Fibroblast of lung (primary cell): ENCODE measurements at regions not wholly inside any gene's neighbourhood (a gene's known extent, or its start where the extent isn't known, plus 50 kb on each side); places are given as distances from the start of the nearest gene placed in this dataset.

Experiments
- DNase-seq, 2 donors: peaks; one replicate each; pipeline versions ENCODE4 v3.0.0 to v3.0.0-alpha.2; 2010; ENCODE audit warnings: low read depth in 2 of 2
- H2AFZ ChIP-seq: 2 replicates; pipeline ENCODE4 v1.5.1; 2012; ENCODE audit warnings: low read length, control low read depth, inconsistent platforms
- H3K27ac ChIP-seq: 2 replicates; pipeline ENCODE4 v1.5.1; 2011; ENCODE audit warnings: low read length, control low read depth; ENCODE audit not compliant: insufficient read depth
- H3K27me3 ChIP-seq: 2 replicates; pipeline ENCODE4 v1.5.1; 2011; ENCODE audit warnings: mild to moderate bottlenecking, low read length; ENCODE audit not compliant: control insufficient read depth, insufficient read depth
- H3K36me3 ChIP-seq: 2 replicates; pipeline ENCODE4 v1.5.1; 2011; ENCODE audit warnings: low read length; ENCODE audit not compliant: control insufficient read depth, insufficient read depth
- H3K4me1 ChIP-seq: 2 replicates; pipeline ENCODE4 v1.5.1; 2011; ENCODE audit warnings: low read length; ENCODE audit not compliant: control insufficient read depth, insufficient read depth; ENCODE audit errors: extremely low read depth
- H3K4me2 ChIP-seq: 2 replicates; pipeline ENCODE4 v1.5.1; 2011; ENCODE audit warnings: low read length, control low read depth; ENCODE audit not compliant: insufficient read depth; ENCODE audit errors: extremely low read depth
- H3K4me3 ChIP-seq, 4 experiments: fragments of 200-600 bp in 1 of 4; sonication (generic) in 1 of 4; replicated peaks in 1 of 4; 2 replicates each; pipeline ENCODE4 v1.5.1; 2011 to 2016; ENCODE audit warnings: low read length in 4 of 4, low read depth in 3 of 4, mild to moderate bottlenecking in 3 of 4, control low read depth in 2 of 4, inconsistent platforms in 1 of 4, mixed read lengths in 1 of 4; ENCODE audit not compliant: insufficient read depth in 1 of 4; ENCODE audit errors: control extremely low read depth in 1 of 4
- H3K79me2 ChIP-seq: 2 replicates; pipeline ENCODE4 v1.5.1; 2012; ENCODE audit warnings: mild to moderate bottlenecking, low read length, inconsistent platforms; ENCODE audit not compliant: control insufficient read depth, insufficient read depth
- H3K9ac ChIP-seq: 2 replicates; pipeline ENCODE4 v1.5.1; 2011; ENCODE audit warnings: mild to moderate bottlenecking, low read length, control low read depth; ENCODE audit not compliant: insufficient read depth
- H3K9me3 ChIP-seq: 2 replicates; pipeline ENCODE4 v1.5.1; 2012; ENCODE audit warnings: low read depth, low read length; ENCODE audit not compliant: control insufficient read depth, insufficient read depth
- H4K20me1 ChIP-seq: 2 replicates; pipeline ENCODE4 v1.5.1; 2011; ENCODE audit warnings: low read length; ENCODE audit not compliant: control insufficient read depth, insufficient read depth; ENCODE audit errors: extremely low read depth
- CTCF ChIP-seq, 2 donors: IDR thresholded peaks in 1 of 2; conservative IDR thresholded peaks in 1 of 2; 1 replicate in 1 of 2; 2 replicates in 1 of 2; pipeline ENCODE4 v1.5.1; 2011 to 2012; ENCODE audit warnings: low read length in 2 of 2, control low read depth in 1 of 2, inconsistent platforms in 1 of 2, low read depth in 1 of 2, mild to moderate bottlenecking in 1 of 2
- EZH2 ChIP-seq: IDR thresholded peaks from 2 replicates; pipeline ENCODE4 v1.5.1; 2012; ENCODE audit warnings: low read length, control low read depth, mild to moderate bottlenecking; ENCODE audit errors: missing control alignments

GRCh38 chr7:136325578-136325977, 348.4 kb upstream of the MTPN start:
- Histone ChIP-seq H3K79me2 (no peaks in the 10 kb centered on the region), H3K27ac (no peak overlapping the region), H3K4me2 (no peak overlapping the region), H3K4me1 (no peaks in the 10 kb centered on the region), H3K9me3 (no peaks in the 10 kb centered on the region), H3K27me3 (no peaks in the 10 kb centered on the region), H3K9ac (no peak overlapping the region), H4K20me1 (no peaks in the 10 kb centered on the region), H3K4me3 (no peak overlapping the region), H3K36me3 (no peaks in the 10 kb centered on the region), H2AFZ (no peak overlapping the region)
- TF ChIP-seq CTCF (conservative IDR thresholded peaks at IDR 0.05 in 1 of 2, IDR thresholded peaks at IDR 0.05 in 1 of 2; ENCODE audit: low read depth in 1 of 2, low read length in 2 of 2) (no peak), EZH2 (no peak)
- no peak for DNase-seq

GRCh38 chr7:136325027-136325426, 347.9 kb upstream of the MTPN start:
- no peaks in the 10 kb centered on the region for H3K9me3 ChIP-seq
- no peaks in the 10 kb centered on the region for H3K4me1 ChIP-seq
- H3K4me2 ChIP-seq: no peak overlapping the region
- H3K4me3 ChIP-seq: no peak overlapping the region
- no peaks in the 10 kb centered on the region for H3K36me3 ChIP-seq
- no peaks in the 10 kb centered on the region for H3K79me2 ChIP-seq
- H2AFZ ChIP-seq: no peak overlapping the region
- no peak for DNase-seq
- no peaks in the 10 kb centered on the region for H3K27me3 ChIP-seq
- H3K27ac ChIP-seq: no peak overlapping the region
- no peaks in the 10 kb centered on the region for H4K20me1 ChIP-seq
- no peak overlapping the region for H3K9ac ChIP-seq
- TF ChIP-seq CTCF (conservative IDR thresholded peaks at IDR 0.05 in 1 of 2, IDR thresholded peaks at IDR 0.05 in 1 of 2; ENCODE audit: low read depth in 1 of 2, low read length in 2 of 2) (no peak), EZH2 (no peak)

- Histone ChIP-seq H3K79me2 (no peaks in the 10 kb centered on the region), H3K27me3 (no peaks in the 10 kb centered on the region), H3K4me2 (no peak overlapping the region), H3K27ac (no peak overlapping the region), H3K4me3 (no peak overlapping the region), H3K9ac (no peak overlapping the region), H2AFZ (no peak overlapping the region), H3K9me3 (no peaks in the 10 kb centered on the region), H3K4me1 (no peaks in the 10 kb centered on the region), H4K20me1 (no peaks in the 10 kb centered on the region), H3K36me3 (no peaks in the 10 kb centered on the region)
- DNase-seq: no peak
- TF ChIP-seq EZH2: no peak
- no peak for TF ChIP-seq CTCF (conservative IDR thresholded peaks at IDR 0.05 in 1 of 2, IDR thresholded peaks at IDR 0.05 in 1 of 2; ENCODE audit: low read depth in 1 of 2, low read length in 2 of 2)
Measured at GRCh38 chr7:136324073-136324704, 347.0 kb upstream of the MTPN start.
